ENCODE measurements at regions not wholly inside any gene's neighbourhood (a gene's known extent, or its start where the extent isn't known, plus 50 kb on each side); places are given as distances from the start of the nearest gene placed in this dataset.

DNA sequence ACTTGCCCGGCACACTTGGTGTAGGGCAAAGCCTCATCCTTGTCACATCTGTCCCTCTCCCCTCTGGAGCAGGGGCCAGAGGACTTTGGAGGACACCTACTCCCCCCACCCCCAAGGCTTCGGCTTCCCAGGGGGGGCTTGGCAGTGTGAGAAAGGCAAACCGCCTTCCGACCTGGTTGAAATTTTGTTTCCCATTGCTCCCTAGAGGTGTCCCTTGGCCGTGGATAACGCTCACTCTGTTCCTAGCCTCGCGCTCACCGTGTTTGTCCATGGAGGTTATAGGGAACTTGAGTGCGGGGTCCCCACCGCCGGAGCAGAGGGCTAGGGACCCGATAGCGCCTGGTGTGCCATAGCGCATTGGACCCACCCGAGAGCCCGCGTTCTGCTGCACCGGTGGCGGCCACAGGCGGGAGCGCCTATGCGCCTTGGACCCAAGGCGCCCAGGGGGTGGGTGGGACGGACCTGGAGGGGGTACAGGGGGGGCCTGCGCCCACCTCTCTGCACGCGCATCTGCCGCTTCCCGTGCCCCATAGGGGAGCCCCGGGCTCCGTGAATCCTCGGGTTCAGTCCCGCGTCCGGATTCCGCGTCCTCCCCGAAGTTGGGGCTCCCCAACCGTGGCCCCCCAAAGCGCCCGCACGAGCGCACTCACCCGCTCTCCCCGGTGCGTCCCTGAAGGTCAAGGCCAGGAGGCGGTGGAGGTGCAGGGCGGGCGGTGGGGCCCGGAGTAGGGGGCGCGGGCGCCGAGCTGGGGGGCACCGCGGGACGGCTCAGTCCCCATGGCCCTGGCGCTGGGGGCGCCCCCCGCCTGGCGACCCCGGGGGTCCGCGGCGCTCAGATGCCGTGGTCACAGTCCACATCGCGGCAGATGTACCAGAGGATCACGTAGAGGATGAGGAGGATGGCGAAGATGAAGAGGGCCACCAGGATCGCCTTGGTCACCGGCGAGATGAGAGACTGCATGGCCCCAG, 82.7 kb upstream of the DHRSX start:
- TF ChIP-seq, protein P1, sequence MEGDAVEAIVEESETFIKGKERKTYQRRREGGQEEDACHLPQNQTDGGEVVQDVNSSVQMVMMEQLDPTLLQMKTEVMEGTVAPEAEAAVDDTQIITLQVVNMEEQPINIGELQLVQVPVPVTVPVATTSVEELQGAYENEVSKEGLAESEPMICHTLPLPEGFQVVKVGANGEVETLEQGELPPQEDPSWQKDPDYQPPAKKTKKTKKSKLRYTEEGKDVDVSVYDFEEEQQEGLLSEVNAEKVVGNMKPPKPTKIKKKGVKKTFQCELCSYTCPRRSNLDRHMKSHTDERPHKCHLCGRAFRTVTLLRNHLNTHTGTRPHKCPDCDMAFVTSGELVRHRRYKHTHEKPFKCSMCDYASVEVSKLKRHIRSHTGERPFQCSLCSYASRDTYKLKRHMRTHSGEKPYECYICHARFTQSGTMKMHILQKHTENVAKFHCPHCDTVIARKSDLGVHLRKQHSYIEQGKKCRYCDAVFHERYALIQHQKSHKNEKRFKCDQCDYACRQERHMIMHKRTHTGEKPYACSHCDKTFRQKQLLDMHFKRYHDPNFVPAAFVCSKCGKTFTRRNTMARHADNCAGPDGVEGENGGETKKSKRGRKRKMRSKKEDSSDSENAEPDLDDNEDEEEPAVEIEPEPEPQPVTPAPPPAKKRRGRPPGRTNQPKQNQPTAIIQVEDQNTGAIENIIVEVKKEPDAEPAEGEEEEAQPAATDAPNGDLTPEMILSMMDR (conservative IDR thresholded peaks at IDR 0.05; ENCODE audit: low read depth, low read length): no peak
- peak; percentile 96 for TF ChIP-seq EZH2 (IDR thresholded peaks at IDR 0.05; ENCODE audit: borderline replicate concordance, low read depth, low read length, poor library complexity, severe bottlenecking)

Data from A673 (cell line).